Astrocyte (in vitro differentiated cells and primary cell): ENCODE measurements at regions not wholly inside any gene's neighbourhood (a gene's known extent, or its start where the extent isn't known, plus 50 kb on each side); places are given as distances from the start of the nearest gene placed in this dataset.

Experiments used
- EZH2 ChIP-seq: IDR thresholded peaks from 2 replicates; pipeline ENCODE4 v1.6.1; 2012; ENCODE audit warnings: mild to moderate bottlenecking, low read length, inconsistent platforms; ENCODE audit not compliant: insufficient read depth
- TF ChIP-seq, protein P1 (sequence below): IDR thresholded peaks from 2 replicates; pipeline ENCODE4 v1.5.1; 2011; ENCODE audit warnings: low read depth, mild to moderate bottlenecking, inconsistent platforms, low read length, moderate library complexity; ENCODE audit not compliant: insufficient read depth

DNA sequence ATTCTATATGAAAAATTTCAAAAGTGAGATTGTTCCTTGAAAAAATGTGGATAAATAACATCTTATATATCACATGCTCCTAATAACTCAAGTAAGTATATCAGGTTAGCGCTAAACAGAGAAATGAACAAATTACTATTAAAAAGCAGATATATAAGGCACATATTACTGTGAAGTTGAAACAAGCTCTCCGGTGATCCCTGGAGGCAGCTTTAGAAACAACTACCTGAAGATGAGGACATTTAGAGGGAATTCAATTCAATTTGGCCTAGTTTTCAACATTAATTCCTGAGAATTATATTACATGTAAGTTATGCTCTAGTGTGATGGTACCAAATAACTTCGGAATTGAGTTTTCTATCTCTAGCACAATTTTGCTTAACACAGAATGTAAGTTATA is 1373.6 kb upstream of the SPRY2 start:
- TF ChIP-seq EZH2 = no peak
- TF ChIP-seq, protein P1, sequence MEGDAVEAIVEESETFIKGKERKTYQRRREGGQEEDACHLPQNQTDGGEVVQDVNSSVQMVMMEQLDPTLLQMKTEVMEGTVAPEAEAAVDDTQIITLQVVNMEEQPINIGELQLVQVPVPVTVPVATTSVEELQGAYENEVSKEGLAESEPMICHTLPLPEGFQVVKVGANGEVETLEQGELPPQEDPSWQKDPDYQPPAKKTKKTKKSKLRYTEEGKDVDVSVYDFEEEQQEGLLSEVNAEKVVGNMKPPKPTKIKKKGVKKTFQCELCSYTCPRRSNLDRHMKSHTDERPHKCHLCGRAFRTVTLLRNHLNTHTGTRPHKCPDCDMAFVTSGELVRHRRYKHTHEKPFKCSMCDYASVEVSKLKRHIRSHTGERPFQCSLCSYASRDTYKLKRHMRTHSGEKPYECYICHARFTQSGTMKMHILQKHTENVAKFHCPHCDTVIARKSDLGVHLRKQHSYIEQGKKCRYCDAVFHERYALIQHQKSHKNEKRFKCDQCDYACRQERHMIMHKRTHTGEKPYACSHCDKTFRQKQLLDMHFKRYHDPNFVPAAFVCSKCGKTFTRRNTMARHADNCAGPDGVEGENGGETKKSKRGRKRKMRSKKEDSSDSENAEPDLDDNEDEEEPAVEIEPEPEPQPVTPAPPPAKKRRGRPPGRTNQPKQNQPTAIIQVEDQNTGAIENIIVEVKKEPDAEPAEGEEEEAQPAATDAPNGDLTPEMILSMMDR = no peak
